HEK293 (cell line): ENCODE measurements at regions not wholly inside any gene's neighbourhood (a gene's known extent, or its start where the extent isn't known, plus 50 kb on each side); places are given as distances from the start of the nearest gene placed in this dataset.

Source experiments
- CTCF ChIA-PET: fragments of 350-600 bp; formaldehyde crosslinking; extraction: SDS; loops from one replicate; lab custom pipeline; 2021; ENCODE audit warnings: antibody characterized with exemption; lab: Yijun Ruan, JAX
- POLR2A ChIA-PET: fragments of 300-600 bp; formaldehyde crosslinking; extraction: SDS; loops from one replicate; lab custom pipeline; 2020; ENCODE audit warnings: antibody characterized with exemption, inconsistent platforms; lab: Yijun Ruan, JAX
- H3K27ac ChIP-seq: fragments of 200-500 bp; sonication (Bioruptor generic); 2 replicates; pipeline ENCODE4 v1.5.1; 2014; ENCODE audit warnings: low read depth, low read length, control low read depth, inconsistent platforms; ENCODE audit errors: extremely low read depth
- H3K36me3 ChIP-seq, 2 experiments: fragments of 200-500 bp in 1 of 2; sonication (Bioruptor generic) in 1 of 2; 1 replicate in 1 of 2; 2 replicates in 1 of 2; pipeline ENCODE4 v1.5.1; 2014 to 2017; ENCODE audit warnings: inconsistent platforms in 2 of 2, low read length in 2 of 2; ENCODE audit not compliant: control insufficient read depth in 2 of 2, insufficient read depth in 1 of 2
- H3K4me1 ChIP-seq: fragments of 200-500 bp; sonication (Bioruptor generic); 2 replicates; pipeline ENCODE4 v1.5.1; 2014; ENCODE audit warnings: mild to moderate bottlenecking, low read length, inconsistent platforms; ENCODE audit not compliant: control insufficient read depth, insufficient read depth
- H3K4me3 ChIP-seq: 2 replicates; pipeline ENCODE4 v1.5.1; 2011; ENCODE audit warnings: low read depth, mild to moderate bottlenecking, control low read depth, low read length, moderate library complexity
- H3K9me3 ChIP-seq: fragments of 200-500 bp; sonication (Bioruptor generic); 2 replicates; pipeline ENCODE4 v1.5.1; 2014; ENCODE audit warnings: low read depth, low read length, inconsistent platforms; ENCODE audit not compliant: control insufficient read depth, insufficient read depth
- KLF16 ChIP-seq: fragments of 450-650 bp; formaldehyde crosslinking; IDR thresholded peaks from 2 replicates; pipeline ENCODE4 v1.5.1; 2017; ENCODE audit warnings: missing biosample characterization, missing genetic modification characterization
- OVOL3 ChIP-seq: fragments of 450-650 bp; formaldehyde crosslinking; IDR thresholded peaks from 2 replicates; pipeline ENCODE4 v1.5.1; 2016; ENCODE audit warnings: missing biosample characterization, missing genetic modification characterization
- TCF7L2 ChIP-seq: IDR thresholded peaks from 2 replicates; pipeline ENCODE4 v1.6.1; 2011; ENCODE audit warnings: low read depth, mild to moderate bottlenecking, inconsistent platforms, low read length, moderate library complexity, borderline replicate concordance
- ZNF132 ChIP-seq: fragments of 450-650 bp; formaldehyde crosslinking; IDR thresholded peaks from 2 replicates; pipeline ENCODE4 v1.5.1; 2017; ENCODE audit warnings: missing biosample characterization, missing genetic modification characterization, borderline replicate concordance
- ZNF146 ChIP-seq: fragments of 450-650 bp; formaldehyde crosslinking; IDR thresholded peaks from 2 replicates; pipeline ENCODE4 v1.5.1; 2016; ENCODE audit warnings: missing biosample characterization, missing genetic modification characterization
- ZNF350 ChIP-seq: fragments of 450-650 bp; formaldehyde crosslinking; IDR thresholded peaks from 2 replicates; pipeline ENCODE4 v1.5.0; 2017; ENCODE audit warnings: missing biosample characterization, mild to moderate bottlenecking, missing genetic modification characterization
- ZNF366 ChIP-seq: fragments of 450-650 bp; formaldehyde crosslinking; conservative IDR thresholded peaks from 2 replicates; pipeline ENCODE4 v1.5.1; 2016; ENCODE audit warnings: missing biosample characterization, missing genetic modification characterization
- ZNF423 ChIP-seq: fragments of 450-650 bp; formaldehyde crosslinking; IDR thresholded peaks from 2 replicates; pipeline ENCODE4 v1.5.1; 2016; ENCODE audit warnings: missing biosample characterization, missing genetic modification characterization
- ZNF433 ChIP-seq: fragments of 450-650 bp; formaldehyde crosslinking; IDR thresholded peaks from 2 replicates; pipeline ENCODE4 v1.5.1; 2016; ENCODE audit warnings: missing biosample characterization, missing genetic modification characterization, low read depth
- ZNF521 ChIP-seq: fragments of 450-650 bp; formaldehyde crosslinking; IDR thresholded peaks from 2 replicates; pipeline ENCODE4 v1.5.1; 2017; ENCODE audit warnings: missing biosample characterization, mild to moderate bottlenecking, missing genetic modification characterization
- ZNF610 ChIP-seq: fragments of 450-650 bp; formaldehyde crosslinking; IDR thresholded peaks from 2 replicates; pipeline ENCODE4 v1.5.1; 2016; ENCODE audit warnings: missing biosample characterization, missing genetic modification characterization, borderline replicate concordance
- ZNF677 ChIP-seq: fragments of 450-650 bp; IDR thresholded peaks from 2 replicates; pipeline ENCODE4 v1.5.0; 2018; ENCODE audit warnings: missing biosample characterization, mild to moderate bottlenecking, missing genetic modification characterization, moderate library complexity
- ZNF768 ChIP-seq: fragments of 450-650 bp; formaldehyde crosslinking; IDR thresholded peaks from 2 replicates; pipeline ENCODE4 v1.5.1; 2018; ENCODE audit warnings: missing biosample characterization, mild to moderate bottlenecking, missing genetic modification characterization
- ZNF830 ChIP-seq: fragments of 450-650 bp; IDR thresholded peaks from 2 replicates; pipeline ENCODE4 v1.5.0; 2018; ENCODE audit warnings: missing biosample characterization, missing genetic modification characterization, low read depth, mild to moderate bottlenecking, moderate library complexity
- TF ChIP-seq, protein P1 (sequence below): fragments of 450-650 bp; formaldehyde crosslinking; IDR thresholded peaks from 2 replicates; pipeline ENCODE4 v1.5.1; 2016; ENCODE audit warnings: missing biosample characterization, missing genetic modification characterization, borderline replicate concordance
- TF ChIP-seq, protein P2 (sequence below): fragments of 450-650 bp; formaldehyde crosslinking; IDR thresholded peaks from 2 replicates; pipeline ENCODE4 v1.5.1; 2016; ENCODE audit warnings: missing biosample characterization, missing genetic modification characterization
- TF ChIP-seq, protein P3 (sequence below): fragments of 450-650 bp; formaldehyde crosslinking; IDR thresholded peaks from 2 replicates; pipeline ENCODE4 v1.5.1; 2016; ENCODE audit warnings: missing biosample characterization, missing genetic modification characterization
- TF ChIP-seq, protein P4 (sequence below): fragments of 450-650 bp; formaldehyde crosslinking; IDR thresholded peaks from 2 replicates; pipeline ENCODE4 v1.5.1; 2016; ENCODE audit warnings: missing biosample characterization, missing genetic modification characterization
- TF ChIP-seq, protein P5 (sequence below): fragments of 450-650 bp; formaldehyde crosslinking; IDR thresholded peaks from 2 replicates; pipeline ENCODE4 v1.5.1; 2016; ENCODE audit warnings: missing biosample characterization, missing genetic modification characterization, borderline replicate concordance
- TF ChIP-seq, protein P6 (sequence below): fragments of 450-650 bp; formaldehyde crosslinking; IDR thresholded peaks from 2 replicates; pipeline ENCODE4 v1.5.1; 2016; ENCODE audit warnings: missing biosample characterization, missing genetic modification characterization
- TF ChIP-seq, protein P7 (sequence below): fragments of 450-650 bp; formaldehyde crosslinking; IDR thresholded peaks from 2 replicates; pipeline ENCODE4 v1.5.1; 2016; ENCODE audit warnings: missing biosample characterization, missing genetic modification characterization

DNA sequence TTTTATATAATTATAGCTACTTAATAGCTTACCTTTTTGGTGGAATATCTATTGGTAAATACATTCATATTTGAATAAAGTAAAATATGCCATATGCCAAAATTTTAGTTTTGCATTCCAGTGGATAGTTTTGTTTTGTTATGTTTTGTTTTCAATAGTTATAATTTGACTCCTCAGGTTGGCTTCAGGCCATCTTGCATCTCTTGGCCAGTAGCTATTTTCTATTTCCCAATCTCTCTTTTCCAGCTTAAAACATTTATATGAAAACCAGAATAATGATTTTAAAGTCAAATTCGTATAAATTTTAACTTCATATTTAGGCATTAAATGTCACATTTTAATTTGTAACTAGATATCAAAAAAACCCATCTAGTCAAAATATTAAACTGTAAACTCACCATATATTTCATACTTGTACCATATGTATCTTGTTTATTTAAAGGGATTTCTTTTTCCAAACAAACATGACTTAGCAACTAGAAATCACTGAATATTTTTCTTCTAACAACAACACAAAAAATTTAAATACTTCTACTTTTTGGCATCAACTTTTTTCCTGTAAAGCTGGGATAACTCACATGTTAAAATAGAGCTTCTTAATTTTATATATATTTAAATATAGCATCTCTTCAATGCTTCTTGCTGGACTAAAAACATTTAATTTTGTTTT, 1209.6 kb downstream of the PCDH7 start:
- H3K36me3 ChIP-seq, result no peaks in the 10 kb centered on the region
- no peaks in the 10 kb centered on the region for H3K9me3 ChIP-seq
- ChIA-PET CTCF (no interaction called here), POLR2A (no interaction called here)
- H3K4me3 ChIP-seq, result no peak overlapping the region
- TF ChIP-seq, protein P1, sequence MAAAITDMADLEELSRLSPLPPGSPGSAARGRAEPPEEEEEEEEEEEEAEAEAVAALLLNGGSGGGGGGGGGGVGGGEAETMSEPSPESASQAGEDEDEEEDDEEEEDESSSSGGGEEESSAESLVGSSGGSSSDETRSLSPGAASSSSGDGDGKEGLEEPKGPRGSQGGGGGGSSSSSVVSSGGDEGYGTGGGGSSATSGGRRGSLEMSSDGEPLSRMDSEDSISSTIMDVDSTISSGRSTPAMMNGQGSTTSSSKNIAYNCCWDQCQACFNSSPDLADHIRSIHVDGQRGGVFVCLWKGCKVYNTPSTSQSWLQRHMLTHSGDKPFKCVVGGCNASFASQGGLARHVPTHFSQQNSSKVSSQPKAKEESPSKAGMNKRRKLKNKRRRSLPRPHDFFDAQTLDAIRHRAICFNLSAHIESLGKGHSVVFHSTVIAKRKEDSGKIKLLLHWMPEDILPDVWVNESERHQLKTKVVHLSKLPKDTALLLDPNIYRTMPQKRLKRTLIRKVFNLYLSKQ (tag by site-specific recombination), result no peak
- no peak overlapping the region for H3K27ac ChIP-seq
- no peaks in the 10 kb centered on the region for H3K4me1 ChIP-seq

DNA sequence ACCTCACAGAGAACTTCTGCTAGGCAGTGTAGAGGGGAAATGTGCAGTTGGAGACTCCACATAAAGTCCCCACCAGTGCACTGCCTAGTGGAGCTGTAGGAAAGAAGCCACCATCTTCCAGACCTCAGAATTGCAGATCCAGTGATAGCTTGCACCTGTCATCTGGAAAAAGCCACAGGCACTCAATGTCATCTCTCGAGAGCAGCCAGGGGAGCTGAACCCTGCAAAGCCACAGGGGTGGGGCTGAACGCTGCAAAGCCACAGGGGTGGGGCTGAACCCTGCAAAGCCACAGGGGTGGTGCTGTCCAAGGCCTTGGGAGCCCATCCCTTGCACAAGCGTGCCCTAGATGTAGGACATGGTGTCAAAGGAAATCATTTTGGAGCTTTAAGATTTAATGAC, 1226.3 kb downstream of the PCDH7 start:
- H3K4me1 ChIP-seq, result no peaks in the 10 kb centered on the region
- H3K27ac ChIP-seq, result no peak overlapping the region
- H3K36me3 ChIP-seq, result no peaks in the 10 kb centered on the region
- TF ChIP-seq ZNF433 (tag by site-specific recombination) (no peak), TCF7L2 (no peak), ZNF610 (tag by site-specific recombination) (no peak), ZNF146 (tag by site-specific recombination) (no peak), ZNF677 (tag by site-specific recombination) (no peak), ZNF132 (tag by site-specific recombination) (no peak), KLF16 (no peak), ZNF423 (tag by site-specific recombination) (no peak), ZNF768 (tag by site-specific recombination) (no peak), ZNF350 (tag by site-specific recombination) (no peak), ZNF521 (tag by site-specific recombination) (no peak), ZNF830 (tag by site-specific recombination) (no peak), OVOL3 (no peak), ZNF366 (tag by site-specific recombination) (no peak)
- TF ChIP-seq, protein P2, sequence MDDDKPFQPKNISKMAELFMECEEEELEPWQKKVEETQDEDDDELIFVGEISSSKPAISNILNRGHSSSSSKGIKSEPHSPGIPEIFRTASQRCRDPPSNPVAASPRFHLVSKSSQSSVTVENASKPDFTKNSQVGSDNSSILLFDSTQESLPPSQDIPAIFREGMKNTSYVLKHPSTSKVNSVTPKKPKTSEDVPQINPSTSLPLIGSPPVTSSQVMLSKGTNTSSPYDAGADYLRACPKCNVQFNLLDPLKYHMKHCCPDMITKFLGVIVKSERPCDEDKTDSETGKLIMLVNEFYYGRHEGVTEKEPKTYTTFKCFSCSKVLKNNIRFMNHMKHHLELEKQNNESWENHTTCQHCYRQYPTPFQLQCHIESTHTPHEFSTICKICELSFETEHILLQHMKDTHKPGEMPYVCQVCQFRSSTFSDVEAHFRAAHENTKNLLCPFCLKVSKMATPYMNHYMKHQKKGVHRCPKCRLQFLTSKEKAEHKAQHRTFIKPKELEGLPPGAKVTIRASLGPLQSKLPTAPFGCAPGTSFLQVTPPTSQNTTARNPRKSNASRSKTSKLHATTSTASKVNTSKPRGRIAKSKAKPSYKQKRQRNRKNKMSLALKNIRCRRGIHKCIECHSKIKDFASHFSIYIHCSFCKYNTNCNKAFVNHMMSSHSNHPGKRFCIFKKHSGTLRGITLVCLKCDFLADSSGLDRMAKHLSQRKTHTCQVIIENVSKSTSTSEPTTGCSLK, result no peak
- TF ChIP-seq, protein P3, sequence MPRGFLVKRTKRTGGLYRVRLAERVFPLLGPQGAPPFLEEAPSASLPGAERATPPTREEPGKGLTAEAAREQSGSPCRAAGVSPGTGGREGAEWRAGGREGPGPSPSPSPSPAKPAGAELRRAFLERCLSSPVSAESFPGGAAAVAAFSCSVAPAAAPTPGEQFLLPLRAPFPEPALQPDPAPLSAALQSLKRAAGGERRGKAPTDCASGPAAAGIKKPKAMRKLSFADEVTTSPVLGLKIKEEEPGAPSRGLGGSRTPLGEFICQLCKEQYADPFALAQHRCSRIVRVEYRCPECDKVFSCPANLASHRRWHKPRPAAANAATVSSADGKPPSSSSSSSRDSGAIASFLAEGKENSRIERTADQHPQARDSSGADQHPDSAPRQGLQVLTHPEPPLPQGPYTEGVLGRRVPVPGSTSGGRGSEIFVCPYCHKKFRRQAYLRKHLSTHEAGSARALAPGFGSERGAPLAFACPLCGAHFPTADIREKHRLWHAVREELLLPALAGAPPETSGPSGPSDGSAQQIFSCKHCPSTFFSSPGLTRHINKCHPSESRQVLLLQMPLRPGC (tag by site-specific recombination), result no peak
- TF ChIP-seq, protein P4, sequence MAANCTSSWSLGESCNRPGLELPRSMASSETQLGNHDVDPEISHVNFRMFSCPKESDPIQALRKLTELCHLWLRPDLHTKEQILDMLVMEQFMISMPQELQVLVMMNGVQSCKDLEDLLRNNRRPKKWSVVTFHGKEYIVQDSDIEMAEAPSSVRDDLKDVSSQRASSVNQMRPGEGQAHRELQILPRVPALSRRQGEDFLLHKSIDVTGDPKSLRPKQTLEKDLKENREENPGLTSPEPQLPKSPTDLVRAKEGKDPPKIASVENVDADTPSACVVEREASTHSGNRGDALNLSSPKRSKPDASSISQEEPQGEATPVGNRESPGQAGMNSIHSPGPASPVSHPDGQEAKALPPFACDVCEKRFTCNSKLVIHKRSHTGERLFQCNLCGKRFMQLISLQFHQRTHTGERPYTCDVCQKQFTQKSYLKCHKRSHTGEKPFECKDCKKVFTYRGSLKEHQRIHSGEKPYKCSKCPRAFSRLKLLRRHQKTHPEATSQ (tag by site-specific recombination), result no peak
- TF ChIP-seq, protein P5, sequence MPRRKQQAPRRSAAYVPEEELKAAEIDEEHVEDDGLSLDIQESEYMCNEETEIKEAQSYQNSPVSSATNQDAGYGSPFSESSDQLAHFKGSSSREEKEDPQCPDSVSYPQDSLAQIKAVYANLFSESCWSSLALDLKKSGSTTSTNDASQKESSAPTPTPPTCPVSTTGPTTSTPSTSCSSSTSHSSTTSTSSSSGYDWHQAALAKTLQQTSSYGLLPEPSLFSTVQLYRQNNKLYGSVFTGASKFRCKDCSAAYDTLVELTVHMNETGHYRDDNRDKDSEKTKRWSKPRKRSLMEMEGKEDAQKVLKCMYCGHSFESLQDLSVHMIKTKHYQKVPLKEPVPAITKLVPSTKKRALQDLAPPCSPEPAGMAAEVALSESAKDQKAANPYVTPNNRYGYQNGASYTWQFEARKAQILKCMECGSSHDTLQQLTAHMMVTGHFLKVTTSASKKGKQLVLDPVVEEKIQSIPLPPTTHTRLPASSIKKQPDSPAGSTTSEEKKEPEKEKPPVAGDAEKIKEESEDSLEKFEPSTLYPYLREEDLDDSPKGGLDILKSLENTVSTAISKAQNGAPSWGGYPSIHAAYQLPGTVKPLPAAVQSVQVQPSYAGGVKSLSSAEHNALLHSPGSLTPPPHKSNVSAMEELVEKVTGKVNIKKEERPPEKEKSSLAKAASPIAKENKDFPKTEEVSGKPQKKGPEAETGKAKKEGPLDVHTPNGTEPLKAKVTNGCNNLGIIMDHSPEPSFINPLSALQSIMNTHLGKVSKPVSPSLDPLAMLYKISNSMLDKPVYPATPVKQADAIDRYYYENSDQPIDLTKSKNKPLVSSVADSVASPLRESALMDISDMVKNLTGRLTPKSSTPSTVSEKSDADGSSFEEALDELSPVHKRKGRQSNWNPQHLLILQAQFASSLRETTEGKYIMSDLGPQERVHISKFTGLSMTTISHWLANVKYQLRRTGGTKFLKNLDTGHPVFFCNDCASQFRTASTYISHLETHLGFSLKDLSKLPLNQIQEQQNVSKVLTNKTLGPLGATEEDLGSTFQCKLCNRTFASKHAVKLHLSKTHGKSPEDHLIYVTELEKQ (tag by site-specific recombination), result no peak
- TF ChIP-seq, protein P6, sequence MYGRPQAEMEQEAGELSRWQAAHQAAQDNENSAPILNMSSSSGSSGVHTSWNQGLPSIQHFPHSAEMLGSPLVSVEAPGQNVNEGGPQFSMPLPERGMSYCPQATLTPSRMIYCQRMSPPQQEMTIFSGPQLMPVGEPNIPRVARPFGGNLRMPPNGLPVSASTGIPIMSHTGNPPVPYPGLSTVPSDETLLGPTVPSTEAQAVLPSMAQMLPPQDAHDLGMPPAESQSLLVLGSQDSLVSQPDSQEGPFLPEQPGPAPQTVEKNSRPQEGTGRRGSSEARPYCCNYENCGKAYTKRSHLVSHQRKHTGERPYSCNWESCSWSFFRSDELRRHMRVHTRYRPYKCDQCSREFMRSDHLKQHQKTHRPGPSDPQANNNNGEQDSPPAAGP (tag by site-specific recombination), result no peak
- TF ChIP-seq, protein P7, sequence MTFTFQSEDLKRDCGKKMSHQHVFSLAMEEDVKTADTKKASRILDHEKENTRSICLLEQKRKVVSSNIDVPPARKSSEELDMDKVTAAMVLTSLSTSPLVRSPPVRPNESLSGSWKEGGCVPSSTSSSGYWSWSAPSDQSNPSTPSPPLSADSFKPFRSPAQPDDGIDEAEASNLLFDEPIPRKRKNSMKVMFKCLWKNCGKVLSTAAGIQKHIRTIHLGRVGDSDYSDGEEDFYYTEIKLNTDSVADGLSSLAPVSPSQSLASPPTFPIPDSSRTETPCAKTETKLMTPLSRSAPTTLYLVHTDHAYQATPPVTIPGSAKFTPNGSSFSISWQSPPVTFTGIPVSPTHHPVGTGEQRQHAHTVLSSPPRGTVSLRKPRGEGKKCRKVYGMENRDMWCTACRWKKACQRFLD (tag by site-specific recombination), result no peak
- POLR2A ChIA-PET, result no interaction called here
- CTCF ChIA-PET, result no interaction called here
- no peak overlapping the region for H3K4me3 ChIP-seq
- H3K9me3 ChIP-seq, result no peaks in the 10 kb centered on the region
